ENCODE measurements at regions not wholly inside any gene's neighbourhood (a gene's known extent, or its start where the extent isn't known, plus 50 kb on each side); places are given as distances from the start of the nearest gene placed in this dataset.

GRCh38 chr5:2157372-2157771 is 274.6 kb upstream of the IRX4 start:
- no peak for TF ChIP-seq CTCF (IDR thresholded peaks at IDR 0.05; ENCODE audit: low read length)
- TF ChIP-seq EZH2 (optimal IDR thresholded peaks at IDR 0.05; ENCODE audit: low read depth, low read length): no peak
- TF ChIP-seq EZH2phosphoT487 (IDR thresholded peaks at IDR 0.05; ENCODE audit: low read length): no peak
